ENCODE measurements at regions not wholly inside any gene's neighbourhood (a gene's known extent, or its start where the extent isn't known, plus 50 kb on each side); places are given as distances from the start of the nearest gene placed in this dataset.

- WGBS, 2 experiments (ENCODE audit: extremely low coverage in 2 of 2, insufficient read length in 1 of 2) = 0% methylated on average over 1 of the region's 2 CpGs; no CpG with 5 or more reads in 1 of the 2 experiments
- Histone ChIP-seq H3K27me3 (ENCODE audit: control insufficient read depth, insufficient read depth, low read length) (no peaks in the 10 kb centered on the region), H3K14ac (replicated peaks; ENCODE audit: low read depth, low read length) (no peak overlapping the region), H2BK20ac (ENCODE audit: low read depth, low read length) (no peak overlapping the region), H2BK120ac (ENCODE audit: low read depth, low read length) (no peak overlapping the region), H2AFZ (replicated peaks; ENCODE audit: low read length, poor library complexity) (no peak overlapping the region), H2AK5ac (ENCODE audit: low read depth, low read length) (no peak overlapping the region), H3K27ac (ENCODE audit: insufficient read depth, low read length) (no peak overlapping the region), H2BK5ac (ENCODE audit: low read depth, low read length, poor library complexity, severe bottlenecking) (no peak overlapping the region), H4K5ac (ENCODE audit: low read depth, low read length) (no peak overlapping the region), H3K36me3 (ENCODE audit: control insufficient read depth, insufficient read depth, low read length) (no peaks in the 10 kb centered on the region), H2AK9ac (replicated peaks; ENCODE audit: low read depth, low read length, poor library complexity) (no peak overlapping the region), H2BK15ac (ENCODE audit: low read depth, low read length) (no peak overlapping the region), H3K4me3 (ENCODE audit: insufficient read depth, low read depth, low read length) (no peak overlapping the region), H3K4ac (ENCODE audit: low read depth, low read length) (no peak overlapping the region), H4K8ac (ENCODE audit: low read depth in 2 of 2, low read length in 2 of 2) (no peak overlapping the region), H3K18ac (ENCODE audit: low read depth, low read length) (no peak overlapping the region), H3K9me1 (ENCODE audit: insufficient read depth, low read length) (no peaks in the 10 kb centered on the region), H3K9me3 (ENCODE audit: control insufficient read depth, insufficient read depth, low read length) (no peaks in the 10 kb centered on the region), H3K56ac (ENCODE audit: extremely low read depth, insufficient read depth, low read length) (no peak overlapping the region), H3K23ac (ENCODE audit: low read depth, low read length) (no peak overlapping the region), H4K20me1 (ENCODE audit: insufficient read depth, low read length) (no peaks in the 10 kb centered on the region), H3K4me2 (ENCODE audit: low read depth, low read length) (no peak overlapping the region), H3K79me1 (ENCODE audit: low read depth in 1 of 2, low read length in 2 of 2) (no peaks in the 10 kb centered on the region), H3K9ac (ENCODE audit: low read depth, low read length) (no peak overlapping the region), H4K91ac (ENCODE audit: insufficient read depth, low read depth, low read length) (no peak overlapping the region), H3K4me1 (ENCODE audit: control insufficient read depth, insufficient read depth, low read length) (no peaks in the 10 kb centered on the region)
- POLR2A ChIA-PET (ENCODE audit: unreplicated experiment) = no interaction called here
- CTCF ChIA-PET = no interaction called here
- ATAC-seq (ENCODE audit: low read depth) = no peak
- TF ChIP-seq RCOR1 (IDR thresholded peaks at IDR 0.05; ENCODE audit: insufficient replicate concordance, low read length) = no peak
- TF ChIP-seq, protein P1, sequence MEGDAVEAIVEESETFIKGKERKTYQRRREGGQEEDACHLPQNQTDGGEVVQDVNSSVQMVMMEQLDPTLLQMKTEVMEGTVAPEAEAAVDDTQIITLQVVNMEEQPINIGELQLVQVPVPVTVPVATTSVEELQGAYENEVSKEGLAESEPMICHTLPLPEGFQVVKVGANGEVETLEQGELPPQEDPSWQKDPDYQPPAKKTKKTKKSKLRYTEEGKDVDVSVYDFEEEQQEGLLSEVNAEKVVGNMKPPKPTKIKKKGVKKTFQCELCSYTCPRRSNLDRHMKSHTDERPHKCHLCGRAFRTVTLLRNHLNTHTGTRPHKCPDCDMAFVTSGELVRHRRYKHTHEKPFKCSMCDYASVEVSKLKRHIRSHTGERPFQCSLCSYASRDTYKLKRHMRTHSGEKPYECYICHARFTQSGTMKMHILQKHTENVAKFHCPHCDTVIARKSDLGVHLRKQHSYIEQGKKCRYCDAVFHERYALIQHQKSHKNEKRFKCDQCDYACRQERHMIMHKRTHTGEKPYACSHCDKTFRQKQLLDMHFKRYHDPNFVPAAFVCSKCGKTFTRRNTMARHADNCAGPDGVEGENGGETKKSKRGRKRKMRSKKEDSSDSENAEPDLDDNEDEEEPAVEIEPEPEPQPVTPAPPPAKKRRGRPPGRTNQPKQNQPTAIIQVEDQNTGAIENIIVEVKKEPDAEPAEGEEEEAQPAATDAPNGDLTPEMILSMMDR (conservative IDR thresholded peaks at IDR 0.05; ENCODE audit: low read depth, low read length) = no peak
- TF ChIP-seq CHD1 (IDR thresholded peaks at IDR 0.05; ENCODE audit: low read depth, low read length) = no peak
- no peak for TF ChIP-seq SMC3 (IDR thresholded peaks at IDR 0.05; ENCODE audit: low read depth, low read length)
- TF ChIP-seq USF2 (IDR thresholded peaks at IDR 0.05; ENCODE audit: low read depth, low read length) = no peak
- TF ChIP-seq POLR2A (IDR thresholded peaks at IDR 0.05; ENCODE audit: low read depth, low read length) = no peak
- TF ChIP-seq MXI1 (IDR thresholded peaks at IDR 0.05; ENCODE audit: borderline replicate concordance, low read depth, low read length) = no peak
- TF ChIP-seq CEBPB (IDR thresholded peaks at IDR 0.05; ENCODE audit: low read depth, low read length) = no peak
- no peak for TF ChIP-seq NFE2L2 (IDR thresholded peaks at IDR 0.05; ENCODE audit: low read depth, low read length)
- TF ChIP-seq RAD21 (IDR thresholded peaks at IDR 0.05; ENCODE audit: low read length) = no peak
- TF ChIP-seq MAFK (IDR thresholded peaks at IDR 0.05; ENCODE audit: low read depth, low read length) = no peak
- TF ChIP-seq FOS (IDR thresholded peaks at IDR 0.05; ENCODE audit: low read depth, low read length) = no peak
- TF ChIP-seq BHLHE40 (IDR thresholded peaks at IDR 0.05; ENCODE audit: low read depth, low read length) = no peak
- TF ChIP-seq, protein P2, sequence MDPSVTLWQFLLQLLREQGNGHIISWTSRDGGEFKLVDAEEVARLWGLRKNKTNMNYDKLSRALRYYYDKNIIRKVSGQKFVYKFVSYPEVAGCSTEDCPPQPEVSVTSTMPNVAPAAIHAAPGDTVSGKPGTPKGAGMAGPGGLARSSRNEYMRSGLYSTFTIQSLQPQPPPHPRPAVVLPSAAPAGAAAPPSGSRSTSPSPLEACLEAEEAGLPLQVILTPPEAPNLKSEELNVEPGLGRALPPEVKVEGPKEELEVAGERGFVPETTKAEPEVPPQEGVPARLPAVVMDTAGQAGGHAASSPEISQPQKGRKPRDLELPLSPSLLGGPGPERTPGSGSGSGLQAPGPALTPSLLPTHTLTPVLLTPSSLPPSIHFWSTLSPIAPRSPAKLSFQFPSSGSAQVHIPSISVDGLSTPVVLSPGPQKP (IDR thresholded peaks at IDR 0.05; ENCODE audit: borderline replicate concordance, low read depth, low read length) = no peak
- no peak for TF ChIP-seq MAZ (IDR thresholded peaks at IDR 0.05; ENCODE audit: borderline replicate concordance, low read depth, low read length)
- TF ChIP-seq RFX5 (IDR thresholded peaks at IDR 0.05; ENCODE audit: low read depth, low read length) = no peak
- intact Hi-C loops (cut with micrococcal nuclease) = loop anchor here (10.0 kb wide), 1 partner anchor 344 kb away; no protein-coding TSS in a partner anchor
- DNase-seq = no peak
- no TSS peak for BruUV-seq (replicated peaks)
- in situ Hi-C loops (cut with MboI; ENCODE audit: low sequenced_read_pairs) = no loop called here
- dilution Hi-C loops (cut with HindIII; ENCODE audit: low sequenced_read_pairs, unreplicated experiment) = no loop called here
These were observed 369.5 kb downstream of the SEC16B start for GRCh38 chr1:177600321-177600720.
